Lower leg skin (tissue), 3 donors: ENCODE measurements at regions not wholly inside any gene's neighbourhood (a gene's known extent, or its start where the extent isn't known, plus 50 kb on each side); places are given as distances from the start of the nearest gene placed in this dataset.

ENCODE experiments used
- POLR2A ChIP-seq, 2 donors: fragments of 450-650 bp; IDR thresholded peaks; one replicate each; pipeline ENCODE4 v1.6.1; 2016 to 2017; ENCODE audit warnings: antibody characterized with exemption in 2 of 2, mild to moderate bottlenecking in 1 of 2, moderate library complexity in 1 of 2
- TF ChIP-seq, protein P1 (sequence below), 3 donors: fragments of 450-650 bp; IDR thresholded peaks; one replicate each; pipeline ENCODE4 v1.5.1; 2016; ENCODE audit warnings: antibody characterized with exemption in 3 of 3, mild to moderate bottlenecking in 3 of 3, moderate library complexity in 2 of 3

DNA sequence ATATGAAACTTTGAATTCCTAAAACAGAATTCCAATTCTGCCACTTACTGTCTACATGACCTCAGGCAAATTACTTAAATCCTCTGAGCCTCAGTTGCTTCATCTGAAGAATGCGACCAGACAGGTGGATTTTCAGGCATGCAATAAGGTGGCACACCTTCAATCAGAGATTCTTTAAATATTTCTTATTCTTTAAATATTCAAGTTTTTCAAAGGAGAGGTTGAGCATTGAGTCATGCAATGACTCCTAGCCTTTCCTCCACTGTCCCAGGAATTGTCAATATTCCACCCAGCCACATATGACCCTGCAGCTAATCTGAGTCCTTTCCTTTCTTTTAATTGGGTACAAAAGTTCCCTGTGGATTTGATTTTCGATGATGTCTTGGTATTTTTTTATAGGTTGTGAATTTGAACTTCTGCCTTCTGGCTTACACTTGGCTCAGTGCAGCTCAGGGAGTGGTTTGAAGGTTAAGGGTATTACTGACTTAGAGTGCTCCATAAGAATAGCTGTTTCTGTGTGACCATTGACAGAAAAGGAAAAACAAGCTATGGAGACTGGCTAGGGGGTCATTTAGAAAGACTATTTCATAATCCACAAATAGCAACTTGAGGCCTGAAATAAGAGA is 52.2 kb upstream of the PRDX6 start:
- TF ChIP-seq, protein P1, sequence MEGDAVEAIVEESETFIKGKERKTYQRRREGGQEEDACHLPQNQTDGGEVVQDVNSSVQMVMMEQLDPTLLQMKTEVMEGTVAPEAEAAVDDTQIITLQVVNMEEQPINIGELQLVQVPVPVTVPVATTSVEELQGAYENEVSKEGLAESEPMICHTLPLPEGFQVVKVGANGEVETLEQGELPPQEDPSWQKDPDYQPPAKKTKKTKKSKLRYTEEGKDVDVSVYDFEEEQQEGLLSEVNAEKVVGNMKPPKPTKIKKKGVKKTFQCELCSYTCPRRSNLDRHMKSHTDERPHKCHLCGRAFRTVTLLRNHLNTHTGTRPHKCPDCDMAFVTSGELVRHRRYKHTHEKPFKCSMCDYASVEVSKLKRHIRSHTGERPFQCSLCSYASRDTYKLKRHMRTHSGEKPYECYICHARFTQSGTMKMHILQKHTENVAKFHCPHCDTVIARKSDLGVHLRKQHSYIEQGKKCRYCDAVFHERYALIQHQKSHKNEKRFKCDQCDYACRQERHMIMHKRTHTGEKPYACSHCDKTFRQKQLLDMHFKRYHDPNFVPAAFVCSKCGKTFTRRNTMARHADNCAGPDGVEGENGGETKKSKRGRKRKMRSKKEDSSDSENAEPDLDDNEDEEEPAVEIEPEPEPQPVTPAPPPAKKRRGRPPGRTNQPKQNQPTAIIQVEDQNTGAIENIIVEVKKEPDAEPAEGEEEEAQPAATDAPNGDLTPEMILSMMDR (IDR thresholded peaks at IDR 0.05): no peak
- TF ChIP-seq POLR2A (IDR thresholded peaks at IDR 0.05): no peak
